ENCODE measurements at regions not wholly inside any gene's neighbourhood (a gene's known extent, or its start where the extent isn't known, plus 50 kb on each side); places are given as distances from the start of the nearest gene placed in this dataset.

GRCh38 chr14:101357559-101358319 lies 203.6 kb upstream of the DIO3 start:
- DNase-seq (ENCODE audit: low spot score): no peak

DNA sequence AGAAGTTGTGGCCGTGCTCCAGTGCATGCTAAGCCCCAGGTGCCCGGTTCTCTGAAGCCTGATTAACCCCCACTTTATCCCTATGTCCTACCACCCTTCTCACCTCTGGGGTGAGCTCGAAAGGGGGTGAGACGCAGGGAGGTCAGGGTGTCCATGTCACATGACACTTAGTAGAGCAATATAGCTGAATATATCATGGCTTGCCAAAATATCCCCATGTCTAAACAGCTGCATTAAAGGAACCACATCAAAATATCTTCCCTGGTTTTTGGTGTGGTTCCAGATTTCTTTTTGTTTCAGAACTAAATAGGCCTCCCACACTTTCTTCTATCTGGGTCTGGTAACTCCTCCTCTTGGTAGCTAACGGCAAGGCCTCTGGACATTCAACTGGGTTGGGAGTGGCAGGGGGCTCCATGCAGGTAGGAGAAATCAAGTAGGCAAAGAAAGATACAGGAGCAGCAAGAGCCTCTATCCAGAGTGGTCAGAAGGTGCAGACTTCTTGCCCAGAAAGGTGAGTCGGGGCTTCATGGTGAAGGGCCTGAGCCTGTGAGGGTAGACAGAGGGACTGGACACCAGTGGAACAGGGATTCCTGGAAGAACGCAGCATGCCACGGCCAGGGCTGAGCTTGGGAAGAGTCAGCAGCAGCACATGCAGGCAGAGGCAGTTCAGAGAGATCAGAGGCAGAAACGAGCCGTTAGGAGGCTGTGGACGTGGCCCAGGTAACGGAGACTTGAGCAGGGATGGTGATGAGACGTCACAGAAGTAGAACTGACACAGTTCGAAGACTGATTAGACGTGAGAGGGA lies 202.8 kb upstream of the DIO3 start:
- no peak for DNase-seq (ENCODE audit: low spot score)

DNA sequence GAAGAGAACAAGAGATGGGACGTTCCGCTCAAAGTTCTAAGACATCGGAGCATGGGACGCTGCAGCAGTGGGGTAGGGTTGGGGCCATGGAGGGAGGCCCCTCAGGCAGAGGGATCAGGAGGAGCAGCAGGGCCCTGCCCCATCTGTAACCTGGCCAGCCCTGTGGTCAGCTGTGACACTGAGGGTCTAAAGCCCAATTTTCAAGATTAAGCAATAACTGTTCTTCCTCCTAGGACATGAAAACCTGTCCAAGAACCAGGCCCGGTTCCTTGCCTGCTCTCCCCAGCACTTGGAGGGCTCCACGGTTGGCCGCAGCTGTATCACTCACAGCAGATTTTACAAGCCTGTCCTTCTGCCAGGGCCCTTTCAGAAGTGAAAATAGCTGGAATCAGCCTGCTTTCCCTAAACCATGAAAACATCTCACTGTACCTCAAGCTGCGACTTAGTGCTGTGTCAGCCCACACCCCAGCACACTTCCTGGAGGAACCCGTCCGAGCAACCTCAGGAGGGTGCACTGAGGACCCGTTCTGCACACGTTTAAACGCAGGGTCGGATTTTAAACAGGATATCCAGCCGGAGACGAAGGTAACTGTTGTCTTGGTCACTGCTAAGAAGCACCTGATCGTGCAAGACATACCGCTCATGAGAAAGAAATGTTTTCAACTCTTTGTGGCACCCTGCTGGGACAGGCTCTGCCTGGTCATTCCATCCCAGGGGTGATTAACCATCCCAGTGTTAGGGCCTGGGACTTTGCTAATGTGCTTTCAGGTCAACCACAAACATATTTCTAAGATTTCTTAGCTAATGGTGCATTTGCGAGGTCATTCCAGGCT lies 201.9 kb upstream of the DIO3 start:
- no peak for DNase-seq (ENCODE audit: low spot score)

GRCh38 chr14:101360054-101360911 lies 201.0 kb upstream of the DIO3 start:
- DNase-seq (ENCODE audit: low spot score): no peak

DNA sequence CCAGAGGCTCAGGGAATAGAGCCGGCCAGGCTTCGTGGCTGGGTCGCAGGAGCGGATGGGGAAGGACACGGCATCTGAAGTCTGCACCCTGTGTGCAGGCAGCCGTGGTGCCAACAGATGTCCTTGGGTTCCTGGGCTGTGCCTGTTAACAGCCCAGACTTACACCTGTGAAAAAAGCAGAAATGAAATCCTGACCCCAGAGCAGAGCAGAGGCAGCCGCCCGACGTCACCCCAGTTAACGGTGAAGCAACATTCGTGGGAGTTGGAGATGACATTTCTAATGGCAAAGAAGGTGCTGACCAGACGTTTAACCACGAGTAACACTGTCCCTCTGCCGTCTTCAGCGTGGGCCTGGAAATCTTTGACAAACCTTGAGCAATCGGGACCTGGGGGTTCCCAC lies 200.3 kb upstream of the DIO3 start:
- no peak for DNase-seq (ENCODE audit: low spot score)

DNA sequence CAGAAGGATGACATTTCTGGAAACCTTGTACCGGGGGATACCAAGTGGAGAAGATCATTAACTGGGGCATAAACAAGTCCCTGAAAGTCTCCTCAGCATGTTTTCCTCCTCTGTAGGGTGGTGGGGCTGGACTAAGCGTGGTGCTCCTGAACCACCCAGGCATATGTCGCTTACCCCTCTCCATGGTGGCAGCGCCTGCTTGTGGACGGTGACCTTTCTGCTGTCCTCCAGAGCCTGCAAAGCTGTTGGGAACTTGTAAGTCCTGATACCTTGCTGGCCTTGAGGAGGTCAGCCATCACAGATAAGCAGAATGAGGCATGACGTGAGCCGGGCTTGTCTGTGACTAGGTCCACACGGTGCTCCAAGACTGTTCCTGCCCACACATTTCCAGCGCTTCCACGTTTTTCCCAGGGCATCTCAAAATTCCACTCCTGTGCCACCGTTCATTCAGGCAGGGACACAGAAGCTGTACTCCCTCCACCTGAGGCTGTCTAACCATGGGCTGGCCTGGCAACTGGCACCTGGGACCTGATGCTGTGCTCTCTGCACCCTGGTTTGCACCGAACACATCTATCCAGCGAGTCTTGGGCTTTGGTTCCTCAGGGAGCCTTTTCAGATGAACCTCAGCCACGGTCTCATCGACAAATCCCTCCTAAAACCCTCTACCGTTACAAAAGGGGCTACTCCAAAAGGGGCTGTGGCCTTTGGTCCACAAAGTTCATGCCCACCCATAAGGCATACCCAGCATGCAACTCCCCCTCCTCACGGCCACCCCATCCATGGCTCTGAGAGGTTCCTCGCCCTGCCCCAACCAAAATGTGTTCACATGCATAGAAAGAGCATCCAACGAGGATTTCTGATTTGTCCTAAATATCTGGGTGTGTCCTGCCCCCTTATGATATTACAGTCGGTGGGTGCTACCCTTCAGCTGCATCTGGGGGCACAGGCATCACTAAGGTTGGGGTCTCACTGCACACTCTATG lies 199.6 kb upstream of the DIO3 start:
- no peak for DNase-seq (ENCODE audit: low spot score)

DNA sequence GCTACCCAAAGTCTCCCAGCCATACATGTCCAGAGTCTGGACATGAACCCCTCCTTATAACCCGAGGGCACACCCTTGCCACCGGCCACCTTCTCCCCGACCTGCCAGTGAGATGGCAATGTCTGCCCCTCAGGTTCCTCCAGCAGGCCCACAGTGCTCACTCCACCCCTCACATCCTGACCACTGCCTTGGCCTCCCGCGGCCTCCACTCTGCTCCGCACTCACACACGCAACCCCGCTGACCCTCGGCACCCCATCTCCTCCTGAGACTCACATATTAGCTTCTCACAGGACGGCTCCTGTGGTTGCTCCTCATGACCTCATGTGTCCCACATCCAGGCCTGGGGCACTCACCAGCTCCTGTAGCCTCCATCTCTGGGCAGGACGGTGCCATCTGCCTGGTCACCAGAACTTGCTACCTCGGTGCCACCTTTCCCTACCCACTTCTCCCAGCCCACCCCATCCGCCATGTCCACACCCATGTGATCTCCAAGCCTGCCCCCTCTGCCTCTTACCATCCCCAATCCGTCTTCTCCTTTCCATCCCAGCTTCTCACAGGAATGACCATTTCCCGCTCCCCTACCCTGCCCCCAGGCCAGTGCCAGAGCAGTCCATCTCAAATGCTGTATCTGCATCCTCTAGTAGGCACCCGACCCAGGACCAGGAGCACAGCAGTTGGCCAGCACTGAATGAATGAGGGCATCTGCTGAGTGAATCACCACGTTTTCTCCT lies 198.6 kb upstream of the DIO3 start:
- no peak for DNase-seq (ENCODE audit: low spot score)

DNA sequence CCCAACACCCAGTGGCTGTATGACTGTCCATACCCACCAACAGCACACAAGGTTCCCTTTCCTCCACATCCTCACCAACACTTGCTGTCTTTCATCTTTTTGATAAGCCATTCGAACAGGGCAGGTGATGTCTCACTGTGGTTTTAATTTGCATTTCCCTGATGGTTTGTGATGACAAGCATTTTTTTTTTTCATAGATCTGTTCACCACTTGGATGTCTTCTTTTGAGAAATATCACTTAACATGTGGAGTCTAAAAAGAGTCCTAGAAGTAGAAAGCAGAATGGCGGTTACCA lies 198.1 kb upstream of the DIO3 start:
- no peak for DNase-seq (ENCODE audit: low spot score)

- no peak for DNase-seq (ENCODE audit: low spot score)
Observed at GRCh38 chr14:101363880-101364391, 197.4 kb upstream of the DIO3 start.

GRCh38 chr14:101364503-101365328 lies 196.6 kb upstream of the DIO3 start:
- DNase-seq (ENCODE audit: low spot score): no peak

DNA sequence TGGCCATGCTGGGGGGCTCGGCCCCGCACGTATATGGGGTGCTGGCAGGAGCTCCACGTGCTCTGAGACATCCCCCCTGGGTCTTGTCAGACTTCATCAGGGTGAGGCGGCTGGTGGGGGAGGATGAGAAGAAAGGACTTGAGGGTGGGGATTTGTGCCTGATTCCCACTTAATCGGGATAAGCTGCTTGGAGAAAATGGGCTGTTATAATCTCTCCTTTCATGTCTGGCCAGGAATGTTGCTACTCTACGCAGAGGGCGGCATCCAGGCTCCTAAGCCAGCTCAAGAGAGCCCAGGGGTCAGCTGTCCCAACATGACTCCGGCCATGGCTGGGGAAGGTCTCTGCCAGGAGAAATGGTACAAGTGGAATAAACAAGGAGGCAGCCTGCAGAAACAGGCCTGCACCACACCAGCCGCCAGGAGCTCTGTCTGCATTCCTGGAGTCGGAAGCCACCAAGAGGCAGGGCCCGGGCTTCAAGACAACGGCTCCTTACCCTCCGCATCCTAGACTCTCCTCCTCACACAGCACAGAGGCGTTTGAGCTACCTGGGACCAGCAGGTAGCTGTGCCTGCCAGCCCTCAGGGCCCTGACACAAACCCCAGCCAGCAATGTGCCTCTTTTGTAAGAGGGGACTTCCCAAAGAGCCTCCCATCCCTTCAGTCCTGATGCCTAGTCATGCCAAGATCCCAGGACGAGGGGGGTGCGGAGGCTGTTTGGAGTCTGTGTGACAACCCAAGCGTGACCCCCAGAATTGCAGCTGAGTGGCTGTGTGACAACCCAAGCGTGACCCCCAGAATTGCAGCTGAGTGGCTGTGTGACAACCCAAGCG lies 195.8 kb upstream of the DIO3 start:
- no peak for DNase-seq (ENCODE audit: low spot score)

DNA sequence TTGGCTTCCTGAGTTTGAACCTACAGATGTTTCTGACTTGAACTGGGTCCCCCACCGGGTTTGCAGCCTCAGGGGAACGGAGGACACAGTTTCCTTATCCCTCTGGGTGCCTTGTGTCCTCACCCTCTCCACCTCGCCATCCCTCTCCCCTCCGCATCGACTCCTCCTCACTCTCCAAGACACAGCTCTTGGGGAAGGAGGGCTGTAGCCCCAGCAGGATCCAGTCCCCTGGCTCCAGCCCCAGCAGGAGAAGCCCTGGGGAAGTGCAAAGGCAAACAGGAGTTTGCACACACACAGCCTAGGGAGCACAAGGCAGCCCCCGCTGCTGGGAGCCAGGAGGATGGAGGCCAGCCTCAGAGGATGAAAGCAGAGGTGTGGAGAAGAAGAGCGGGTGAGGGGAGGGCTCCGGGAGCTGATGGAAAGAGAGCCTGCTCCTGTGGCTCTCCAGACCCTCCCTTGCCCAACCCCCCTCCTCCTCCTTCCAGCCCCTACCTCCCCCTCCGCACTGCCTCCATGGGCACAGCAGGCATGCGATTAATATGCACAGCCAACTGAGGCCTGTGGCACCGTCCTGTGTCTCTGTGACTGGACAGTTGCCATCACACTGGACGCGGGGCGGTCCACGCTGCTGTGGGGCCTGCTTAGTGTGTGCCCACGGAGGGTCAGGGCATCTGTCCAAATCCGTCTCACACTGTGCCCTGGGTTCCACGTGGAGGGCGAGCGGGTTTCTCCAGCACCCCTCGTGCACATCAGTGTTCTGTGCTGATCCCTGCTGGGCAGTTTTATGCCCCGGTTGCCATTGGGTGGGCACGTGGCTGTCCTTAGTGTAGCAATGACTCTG lies 193.7 kb upstream of the DIO3 start:
- no peak for DNase-seq (ENCODE audit: low spot score)

GRCh38 chr14:101368629-101369028 lies 192.7 kb upstream of the DIO3 start:
- no peak for DNase-seq (ENCODE audit: low spot score)

- no peak for DNase-seq (ENCODE audit: low spot score)
Observed at GRCh38 chr14:101369194-101369915, 191.9 kb upstream of the DIO3 start.

DNA sequence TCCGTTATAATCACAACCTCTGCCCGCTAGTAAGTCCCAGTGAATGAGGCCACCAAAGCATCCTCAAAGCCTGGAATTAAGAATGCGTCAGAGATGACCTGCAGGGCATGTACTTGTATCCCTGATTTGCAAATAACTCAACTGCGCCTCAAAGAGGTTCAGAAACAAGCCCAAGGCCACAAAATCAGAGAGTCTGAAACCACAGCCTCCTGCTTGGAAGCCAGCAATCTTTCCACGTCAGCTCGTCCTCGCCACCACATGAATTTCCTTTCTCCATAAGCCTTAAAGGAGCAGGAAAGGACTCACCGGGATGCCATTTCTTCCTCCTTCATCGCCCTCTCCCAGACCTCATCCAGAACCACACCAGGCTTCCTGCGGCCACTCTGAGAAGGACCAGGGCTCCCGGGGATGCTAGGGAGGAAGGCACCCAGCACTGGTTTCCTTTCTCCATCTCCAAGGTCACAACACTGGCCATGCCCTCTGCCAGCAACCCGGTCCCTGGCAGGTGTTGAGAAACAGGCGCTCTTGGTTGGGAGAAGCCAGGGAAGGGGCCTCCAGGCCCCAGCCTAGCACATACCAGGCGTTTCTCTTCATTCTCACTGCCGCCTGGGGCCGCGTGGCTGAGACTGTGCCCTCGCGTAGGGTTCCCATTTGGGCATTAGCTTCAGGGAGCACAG lies 191.2 kb upstream of the DIO3 start:
- DNase-seq (ENCODE audit: low spot score): no peak
